ENCODE measurements at regions not wholly inside any gene's neighbourhood (a gene's known extent, or its start where the extent isn't known, plus 50 kb on each side); places are given as distances from the start of the nearest gene placed in this dataset.

DNA sequence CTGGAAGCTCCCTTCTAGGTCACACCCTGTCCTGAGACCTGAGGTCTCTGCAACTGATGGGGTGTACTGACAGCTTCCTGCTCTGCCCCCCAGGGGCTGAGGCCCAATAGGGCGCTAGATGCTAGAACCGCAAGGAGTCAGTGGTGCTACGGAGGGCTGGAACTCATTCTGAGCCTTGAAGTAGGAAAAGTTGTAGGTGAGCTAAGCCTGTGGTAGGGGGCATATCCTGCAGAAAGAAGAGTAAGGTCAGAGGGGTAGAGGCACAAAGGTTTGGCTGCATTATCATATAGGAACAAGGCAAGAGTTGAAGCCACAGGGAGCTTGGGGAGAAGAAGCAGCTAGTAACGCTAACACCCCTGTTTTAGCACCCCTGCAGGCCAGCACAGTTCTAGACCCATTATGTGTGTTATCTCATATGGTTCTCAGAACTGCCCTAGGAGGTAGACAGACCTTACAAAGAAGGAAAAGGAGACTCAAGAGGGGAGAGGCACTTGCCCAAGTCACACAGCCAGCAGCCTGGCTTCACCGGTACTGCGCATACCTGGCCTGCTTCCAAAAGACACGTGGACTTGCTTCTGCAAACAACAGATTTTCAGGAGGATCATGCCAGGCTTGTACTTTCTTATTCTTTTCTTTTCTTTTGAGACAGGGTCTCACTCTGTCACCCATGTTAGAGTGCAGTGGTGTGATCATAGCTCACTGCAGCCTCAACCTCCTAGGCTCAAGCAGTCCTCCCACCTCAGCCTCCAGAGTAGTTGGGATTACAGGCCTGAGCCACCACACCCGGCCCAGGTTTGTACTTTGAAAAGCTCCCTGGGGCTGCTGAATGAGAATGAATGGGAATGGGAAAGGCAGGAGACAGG is 156.1 kb downstream of the MRPL14 start (continued):
- peak; percentile 18 to 22; a peak in 2 of 4 replicates for TF ChIP-seq RAD21 (CRISPR knock-in tag; conservative IDR thresholded peaks at IDR 0.05 in 1 of 2, IDR thresholded peaks at IDR 0.05 in 1 of 2)
- TF ChIP-seq ZZZ3 (IDR thresholded peaks at IDR 0.05) = no peak
- no peak for TF ChIP-seq CHD7 (IDR thresholded peaks at IDR 0.05; ENCODE audit: low read depth, low read length)
- TF ChIP-seq, protein P1, sequence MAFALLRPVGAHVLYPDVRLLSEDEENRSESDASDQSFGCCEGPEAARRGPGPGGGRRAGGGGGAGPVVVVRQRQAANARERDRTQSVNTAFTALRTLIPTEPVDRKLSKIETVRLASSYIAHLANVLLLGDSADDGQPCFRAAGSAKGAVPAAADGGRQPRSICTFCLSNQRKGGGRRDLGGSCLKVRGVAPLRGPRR (CRISPR knock-in tag; IDR thresholded peaks at IDR 0.05) = no peak
- TF ChIP-seq MCM3 (IDR thresholded peaks at IDR 0.05) = no peak
- TF ChIP-seq XRCC5 (IDR thresholded peaks at IDR 0.05; ENCODE audit: low read depth, low read length) = no peak
- no peak for TF ChIP-seq PRMT5 (CRISPR knock-in tag; IDR thresholded peaks at IDR 0.05)

Data from K562 (cell line).